ENCODE measurements at regions not wholly inside any gene's neighbourhood (a gene's known extent, or its start where the extent isn't known, plus 50 kb on each side); places are given as distances from the start of the nearest gene placed in this dataset.

DNA sequence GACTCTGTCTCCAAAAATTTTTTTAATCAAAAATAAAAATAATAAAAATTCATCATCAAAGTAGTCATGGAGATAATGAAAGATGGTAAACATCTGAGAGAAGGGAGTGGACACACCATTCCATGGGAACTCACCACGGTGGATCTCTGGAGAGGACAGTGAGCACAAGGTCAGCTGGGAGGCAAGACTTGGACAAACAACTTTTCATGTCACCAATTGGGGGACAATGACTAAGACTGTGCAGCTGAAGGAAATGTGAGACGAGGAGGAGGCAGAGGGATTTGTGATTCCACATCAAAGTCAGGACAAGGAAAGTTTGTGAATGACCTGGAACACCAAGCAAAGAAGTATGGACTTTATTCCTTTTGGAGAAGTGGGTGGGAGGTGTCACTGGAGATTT is 121.0 kb upstream of the SH3BP4 start:
- no peaks in the 10 kb centered on the region for H3K9me3 ChIP-seq
- H3K4me3 ChIP-seq = no peak overlapping the region
- no peak for DNase-seq
- no peak overlapping the region for H3K9ac ChIP-seq (ENCODE audit: low read depth in 2 of 2, low read length in 2 of 2)
- TF ChIP-seq, protein P1, sequence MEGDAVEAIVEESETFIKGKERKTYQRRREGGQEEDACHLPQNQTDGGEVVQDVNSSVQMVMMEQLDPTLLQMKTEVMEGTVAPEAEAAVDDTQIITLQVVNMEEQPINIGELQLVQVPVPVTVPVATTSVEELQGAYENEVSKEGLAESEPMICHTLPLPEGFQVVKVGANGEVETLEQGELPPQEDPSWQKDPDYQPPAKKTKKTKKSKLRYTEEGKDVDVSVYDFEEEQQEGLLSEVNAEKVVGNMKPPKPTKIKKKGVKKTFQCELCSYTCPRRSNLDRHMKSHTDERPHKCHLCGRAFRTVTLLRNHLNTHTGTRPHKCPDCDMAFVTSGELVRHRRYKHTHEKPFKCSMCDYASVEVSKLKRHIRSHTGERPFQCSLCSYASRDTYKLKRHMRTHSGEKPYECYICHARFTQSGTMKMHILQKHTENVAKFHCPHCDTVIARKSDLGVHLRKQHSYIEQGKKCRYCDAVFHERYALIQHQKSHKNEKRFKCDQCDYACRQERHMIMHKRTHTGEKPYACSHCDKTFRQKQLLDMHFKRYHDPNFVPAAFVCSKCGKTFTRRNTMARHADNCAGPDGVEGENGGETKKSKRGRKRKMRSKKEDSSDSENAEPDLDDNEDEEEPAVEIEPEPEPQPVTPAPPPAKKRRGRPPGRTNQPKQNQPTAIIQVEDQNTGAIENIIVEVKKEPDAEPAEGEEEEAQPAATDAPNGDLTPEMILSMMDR (IDR thresholded peaks at IDR 0.05) = no peak
- H3K4me1 ChIP-seq = no peaks in the 10 kb centered on the region
- intact Hi-C loops (cut with DNase I) = no loop called here
- H3K27me3 ChIP-seq = no peaks in the 10 kb centered on the region
- H3K36me3 ChIP-seq = no peaks in the 10 kb centered on the region
- H3K27ac ChIP-seq = no peak overlapping the region

DNA sequence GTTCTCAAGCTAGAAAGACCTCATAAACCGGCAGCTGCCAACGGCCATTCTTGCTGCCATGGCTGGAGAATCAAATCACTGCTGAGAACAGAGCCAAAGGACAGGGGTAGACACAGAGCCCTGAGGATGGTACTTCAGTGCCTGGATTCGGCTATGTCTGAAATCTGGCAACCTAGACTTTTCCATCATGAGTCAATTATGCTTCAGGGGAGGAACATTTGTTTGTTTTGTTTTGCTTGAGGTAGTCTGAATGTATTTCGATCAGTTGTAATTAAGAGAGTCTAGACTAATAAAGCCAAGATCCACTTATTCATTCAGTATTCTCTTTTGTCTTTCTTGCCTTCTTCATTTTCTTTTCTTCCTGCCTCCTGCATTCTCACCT is 122.8 kb upstream of the SH3BP4 start:
- no peak overlapping the region for H3K27ac ChIP-seq
- H3K4me1 ChIP-seq = no peaks in the 10 kb centered on the region
- H3K9ac ChIP-seq (ENCODE audit: low read depth in 2 of 2, low read length in 2 of 2) = no peak overlapping the region
- no peaks in the 10 kb centered on the region for H3K36me3 ChIP-seq
- H3K4me3 ChIP-seq = no peak overlapping the region
- TF ChIP-seq, protein P1 (IDR thresholded peaks at IDR 0.05) = no peak
- H3K9me3 ChIP-seq = no peaks in the 10 kb centered on the region
- H3K27me3 ChIP-seq = no peaks in the 10 kb centered on the region
- DNase-seq = no peak
- intact Hi-C loops (cut with DNase I) = no loop called here

DNA sequence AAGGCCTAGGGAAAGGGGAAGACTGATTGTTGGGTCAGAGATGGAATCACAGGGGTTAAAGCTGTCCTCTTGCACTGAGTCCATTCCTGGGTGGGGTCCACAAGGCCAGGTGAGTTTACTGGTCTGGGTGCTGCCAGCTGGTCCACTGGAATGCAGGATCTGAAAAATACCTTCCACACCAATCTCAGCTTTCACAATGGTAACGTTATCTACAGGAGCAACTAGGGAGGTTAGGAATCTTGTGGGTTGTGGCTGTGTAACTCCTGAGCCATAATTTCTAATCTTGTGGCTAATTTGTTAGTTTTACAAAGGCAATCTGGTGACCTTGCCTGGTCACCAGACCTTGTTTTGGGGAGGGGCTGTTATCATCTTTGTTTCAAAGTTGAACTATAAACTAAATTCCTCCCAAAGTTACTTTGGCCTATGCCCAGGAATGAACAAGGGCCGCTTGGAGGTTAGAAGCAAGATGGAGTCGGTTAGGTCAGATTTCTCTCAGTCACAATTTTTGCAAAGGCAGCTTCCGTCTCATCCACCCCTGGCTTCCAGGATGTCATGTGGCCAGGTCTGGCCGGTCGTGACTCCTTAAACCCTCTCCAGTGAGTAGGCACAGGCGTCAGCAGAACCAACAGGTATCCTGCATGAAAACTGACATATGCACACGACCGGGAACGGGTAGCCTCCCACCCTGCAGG is 123.3 kb upstream of the SH3BP4 start:
- no peak overlapping the region for H3K4me3 ChIP-seq
- intact Hi-C loops (cut with DNase I) = no loop called here
- TF ChIP-seq, protein P1 (IDR thresholded peaks at IDR 0.05) = no peak
- no peak overlapping the region for H3K27ac ChIP-seq
- no peaks in the 10 kb centered on the region for H3K4me1 ChIP-seq
- H3K9ac ChIP-seq (ENCODE audit: low read depth in 2 of 2, low read length in 2 of 2) = no peak overlapping the region
- H3K27me3 ChIP-seq = no peaks in the 10 kb centered on the region
- H3K36me3 ChIP-seq = no peaks in the 10 kb centered on the region
- no peaks in the 10 kb centered on the region for H3K9me3 ChIP-seq
- no peak for DNase-seq

DNA sequence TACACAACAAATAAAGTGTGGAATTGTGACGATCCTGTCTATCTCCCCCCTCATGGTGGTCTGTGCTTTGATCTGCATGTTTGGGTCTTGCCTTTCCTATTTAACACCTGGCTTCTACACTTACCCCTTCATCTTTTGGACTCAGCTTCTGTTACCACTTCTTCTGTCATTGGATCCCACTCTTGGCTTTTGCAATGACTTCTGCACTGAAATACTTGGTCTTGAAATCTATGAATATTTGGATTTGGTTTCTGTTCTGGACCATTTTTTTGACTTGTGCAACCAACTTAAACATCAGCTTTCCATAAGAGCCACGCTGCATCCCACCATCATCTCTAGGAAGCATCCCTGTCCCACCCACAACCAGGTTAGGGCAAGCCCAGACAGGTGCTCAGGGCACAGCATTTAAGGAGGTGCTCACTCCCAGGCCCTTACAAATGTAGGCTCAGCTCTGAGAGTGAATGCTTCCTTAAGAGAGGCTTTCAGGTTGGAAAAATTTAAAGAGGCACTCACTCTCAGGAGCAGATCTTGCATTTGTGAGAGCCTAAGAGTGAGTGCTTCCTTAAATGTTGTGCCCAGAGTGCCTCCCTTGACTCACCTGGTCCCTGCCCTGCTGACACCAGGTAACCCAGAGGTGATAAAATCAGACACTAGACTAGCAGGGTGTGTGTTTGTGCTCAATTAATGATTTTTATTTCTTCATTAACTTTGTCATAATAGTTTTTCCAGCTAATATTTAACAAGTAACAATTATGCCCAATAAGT is 124.5 kb upstream of the SH3BP4 start:
- H3K4me1 ChIP-seq = no peaks in the 10 kb centered on the region
- H3K9ac ChIP-seq (ENCODE audit: low read depth in 2 of 2, low read length in 2 of 2) = no peak overlapping the region
- H3K27ac ChIP-seq = no peak overlapping the region
- H3K9me3 ChIP-seq = no peaks in the 10 kb centered on the region
- TF ChIP-seq, protein P1 (IDR thresholded peaks at IDR 0.05) = no peak
- intact Hi-C loops (cut with DNase I) = no loop called here
- H3K27me3 ChIP-seq = no peaks in the 10 kb centered on the region
- no peak overlapping the region for H3K4me3 ChIP-seq
- no peaks in the 10 kb centered on the region for H3K36me3 ChIP-seq
- no peak for DNase-seq

DNA sequence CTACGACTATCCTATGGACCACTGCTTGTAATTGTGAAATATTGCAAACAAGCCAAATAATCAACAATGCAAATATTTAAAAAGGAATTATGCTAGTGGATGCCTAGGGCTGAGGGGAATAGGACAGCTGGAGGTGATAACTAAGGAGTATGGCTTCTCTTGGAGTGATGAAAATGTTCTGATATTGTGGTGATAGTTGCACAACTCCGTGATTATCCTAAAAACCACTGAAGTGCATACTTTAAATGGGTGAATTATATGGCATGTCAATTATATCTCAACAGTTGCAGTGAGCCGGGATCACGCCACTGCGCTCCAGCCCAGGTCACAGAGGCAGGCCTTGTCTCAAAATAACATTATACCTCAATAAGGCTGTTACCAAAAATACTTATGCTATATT is 125.1 kb upstream of the SH3BP4 start:
- Histone ChIP-seq H3K9ac (ENCODE audit: low read depth in 2 of 2, low read length in 2 of 2) (no peak overlapping the region), H3K4me3 (no peak overlapping the region), H3K4me1 (no peaks in the 10 kb centered on the region), H3K27me3 (no peaks in the 10 kb centered on the region), H3K27ac (no peak overlapping the region), H3K36me3 (no peaks in the 10 kb centered on the region), H3K9me3 (no peaks in the 10 kb centered on the region)
- intact Hi-C loops (cut with DNase I) = no loop called here
- TF ChIP-seq, protein P1 (IDR thresholded peaks at IDR 0.05) = no peak
- no peak for DNase-seq
